Neural crest cell (in vitro differentiated cells): ENCODE measurements at regions not wholly inside any gene's neighbourhood (a gene's known extent, or its start where the extent isn't known, plus 50 kb on each side); places are given as distances from the start of the nearest gene placed in this dataset.

Experiments
- DNase-seq: peaks from one replicate; pipeline ENCODE4 v3.0.0; 2021; ENCODE audit warnings: low read depth, mixed read lengths, low spot score
- H3K27ac Mint-ChIP-seq: one replicate; pipeline ENCODE4 v1.8.0; 2021; ENCODE audit warnings: mild to moderate bottlenecking, mixed read lengths; ENCODE audit not compliant: unreplicated experiment
- H3K27me3 Mint-ChIP-seq: 2 replicates; pipeline ENCODE4 v1.8.0; 2021; ENCODE audit warnings: low read depth, mild to moderate bottlenecking, mixed read lengths
- H3K36me3 Mint-ChIP-seq: 2 replicates; pipeline ENCODE4 v1.8.0; 2021; ENCODE audit warnings: low read depth, mild to moderate bottlenecking, mixed read lengths
- H3K4me1 Mint-ChIP-seq: 2 replicates; pipeline ENCODE4 v1.8.0; 2021; ENCODE audit warnings: mixed read lengths
- H3K4me3 Mint-ChIP-seq: one replicate; pipeline ENCODE4 v1.8.0; 2021; ENCODE audit warnings: mild to moderate bottlenecking, mixed read lengths
- H3K9me3 Mint-ChIP-seq: 2 replicates; pipeline ENCODE4 v1.8.0; 2021; ENCODE audit warnings: mixed read lengths
- TF ChIP-seq, protein P1 (sequence below): fragments of 200-600 bp; sonication (generic); conservative IDR thresholded peaks from 2 replicates; pipeline ENCODE4 v1.5.0; 2021; ENCODE audit warnings: antibody characterized with exemption, mild to moderate bottlenecking

DNA sequence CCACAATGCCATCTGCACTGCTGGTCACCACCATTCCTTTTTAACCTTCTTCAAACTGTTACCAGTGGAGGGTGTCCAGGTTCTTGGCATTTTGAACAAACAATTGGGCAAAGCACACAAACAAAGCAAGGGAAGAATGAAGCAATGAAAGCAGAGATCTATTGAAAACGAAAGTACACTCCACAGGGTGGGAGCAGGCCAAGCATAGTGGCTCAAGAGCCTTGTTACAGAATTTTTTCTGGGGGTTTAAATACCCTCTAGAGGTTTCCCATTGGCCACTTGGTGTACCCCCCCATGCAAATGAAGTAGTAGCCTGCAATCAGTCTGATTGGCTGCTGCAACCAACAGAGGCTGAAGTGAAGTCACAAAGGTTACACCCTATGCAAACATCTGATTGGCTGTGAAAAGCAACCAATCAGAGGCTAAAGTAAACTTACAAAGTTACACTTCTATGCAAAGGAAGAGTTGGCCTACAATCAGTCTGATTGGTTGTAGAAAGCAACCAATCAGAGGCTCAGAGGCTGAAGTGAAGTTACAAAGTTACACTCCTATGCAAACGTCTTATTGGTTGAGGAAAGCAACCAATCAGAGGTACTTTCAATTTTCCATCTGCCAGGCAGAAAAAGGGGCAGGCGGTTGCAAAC lies 103.2 kb upstream of the WAC start:
- Mint-ChIP-seq H3K4me1 (peaks cover 3% of the 10 kb centered on the region), H3K36me3 (no peaks in the 10 kb centered on the region), H3K27me3 (no peaks in the 10 kb centered on the region), H3K4me3 (no peak overlapping the region), H3K27ac (no peak overlapping the region), H3K9me3 (no peaks in the 10 kb centered on the region)
- DNase-seq, result no peak
- TF ChIP-seq, protein P1, sequence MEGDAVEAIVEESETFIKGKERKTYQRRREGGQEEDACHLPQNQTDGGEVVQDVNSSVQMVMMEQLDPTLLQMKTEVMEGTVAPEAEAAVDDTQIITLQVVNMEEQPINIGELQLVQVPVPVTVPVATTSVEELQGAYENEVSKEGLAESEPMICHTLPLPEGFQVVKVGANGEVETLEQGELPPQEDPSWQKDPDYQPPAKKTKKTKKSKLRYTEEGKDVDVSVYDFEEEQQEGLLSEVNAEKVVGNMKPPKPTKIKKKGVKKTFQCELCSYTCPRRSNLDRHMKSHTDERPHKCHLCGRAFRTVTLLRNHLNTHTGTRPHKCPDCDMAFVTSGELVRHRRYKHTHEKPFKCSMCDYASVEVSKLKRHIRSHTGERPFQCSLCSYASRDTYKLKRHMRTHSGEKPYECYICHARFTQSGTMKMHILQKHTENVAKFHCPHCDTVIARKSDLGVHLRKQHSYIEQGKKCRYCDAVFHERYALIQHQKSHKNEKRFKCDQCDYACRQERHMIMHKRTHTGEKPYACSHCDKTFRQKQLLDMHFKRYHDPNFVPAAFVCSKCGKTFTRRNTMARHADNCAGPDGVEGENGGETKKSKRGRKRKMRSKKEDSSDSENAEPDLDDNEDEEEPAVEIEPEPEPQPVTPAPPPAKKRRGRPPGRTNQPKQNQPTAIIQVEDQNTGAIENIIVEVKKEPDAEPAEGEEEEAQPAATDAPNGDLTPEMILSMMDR, result no peak

DNA sequence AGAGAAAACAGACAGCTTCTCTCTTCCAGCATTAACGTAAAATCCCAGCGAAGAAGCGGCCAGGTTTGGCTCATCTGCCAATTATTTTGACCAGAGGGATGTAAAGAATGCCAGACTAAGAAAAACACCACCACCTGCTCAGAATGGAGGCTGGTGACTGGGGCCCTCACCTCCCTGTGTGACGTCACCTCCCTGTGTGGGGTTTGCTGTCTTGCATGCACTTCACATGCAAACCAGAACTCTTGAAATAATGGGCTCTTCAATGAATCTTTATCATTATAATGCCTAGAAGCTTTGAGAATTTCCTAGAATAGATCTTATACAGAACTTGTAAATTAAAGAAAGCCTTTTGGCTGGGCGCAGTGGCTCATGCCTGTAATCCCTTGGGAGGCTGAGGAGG lies 101.8 kb upstream of the WAC start:
- Mint-ChIP-seq H3K4me3 (no peak overlapping the region), H3K27me3 (no peaks in the 10 kb centered on the region), H3K9me3 (no peaks in the 10 kb centered on the region), H3K36me3 (no peaks in the 10 kb centered on the region), H3K27ac (no peak overlapping the region), H3K4me1 (peaks cover 3% of the 10 kb centered on the region)
- no peak for DNase-seq
- TF ChIP-seq, protein P1, result no peak

DNA sequence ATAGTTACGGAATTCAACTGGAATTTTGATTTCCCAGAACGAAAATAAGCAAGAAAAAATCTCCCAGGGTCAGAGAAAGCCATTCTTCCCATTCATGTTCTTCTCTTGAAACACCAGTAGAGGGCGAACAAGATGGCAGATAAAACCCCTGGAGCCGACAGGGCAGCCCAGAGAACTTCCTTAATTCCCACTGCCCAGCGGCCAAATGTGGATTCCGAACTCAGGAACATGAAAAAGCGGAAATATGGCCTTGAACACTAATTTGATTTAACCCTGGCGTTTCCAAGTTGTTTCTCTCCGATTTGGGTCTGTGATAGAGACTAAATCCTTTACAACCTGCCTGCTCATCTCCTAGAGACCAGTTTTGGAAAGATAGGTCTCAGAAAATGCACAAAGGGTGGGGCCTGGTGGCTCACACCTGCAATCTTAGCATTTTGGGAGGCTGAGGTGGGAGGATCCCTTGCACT lies 100.7 kb upstream of the WAC start:
- no peak overlapping the region for H3K4me3 Mint-ChIP-seq
- peaks cover 3% of the 10 kb centered on the region for H3K4me1 Mint-ChIP-seq
- DNase-seq, result peak; percentile 28
- no peak overlapping the region for H3K27ac Mint-ChIP-seq
- no peaks in the 10 kb centered on the region for H3K9me3 Mint-ChIP-seq
- no peaks in the 10 kb centered on the region for H3K36me3 Mint-ChIP-seq
- TF ChIP-seq, protein P1, result peak; percentile 91
- H3K27me3 Mint-ChIP-seq, result no peaks in the 10 kb centered on the region

DNA sequence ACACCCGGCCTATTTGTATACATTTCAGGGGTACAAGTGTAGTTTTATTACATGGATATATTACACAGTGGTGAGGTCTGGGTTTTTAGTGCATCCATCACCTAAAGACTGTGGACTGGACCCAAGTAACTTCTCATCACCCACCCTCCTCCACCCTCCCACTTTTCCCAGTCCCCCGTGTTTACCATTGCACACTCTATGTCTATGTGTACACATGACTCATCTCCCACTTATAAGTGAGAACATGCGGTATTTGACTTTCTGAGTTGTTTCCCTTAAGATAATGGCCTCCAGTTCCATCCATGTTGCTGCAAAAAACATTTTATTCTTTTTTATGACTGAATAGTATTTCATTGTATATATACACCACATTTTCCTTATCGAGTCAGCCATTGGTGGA lies 98.9 kb upstream of the WAC start:
- Mint-ChIP-seq H3K9me3 (no peaks in the 10 kb centered on the region), H3K27me3 (no peaks in the 10 kb centered on the region), H3K36me3 (no peaks in the 10 kb centered on the region), H3K4me3 (no peak overlapping the region), H3K4me1 (peaks cover 3% of the 10 kb centered on the region), H3K27ac (no peak overlapping the region)
- TF ChIP-seq, protein P1, result no peak
- DNase-seq, result no peak

DNA sequence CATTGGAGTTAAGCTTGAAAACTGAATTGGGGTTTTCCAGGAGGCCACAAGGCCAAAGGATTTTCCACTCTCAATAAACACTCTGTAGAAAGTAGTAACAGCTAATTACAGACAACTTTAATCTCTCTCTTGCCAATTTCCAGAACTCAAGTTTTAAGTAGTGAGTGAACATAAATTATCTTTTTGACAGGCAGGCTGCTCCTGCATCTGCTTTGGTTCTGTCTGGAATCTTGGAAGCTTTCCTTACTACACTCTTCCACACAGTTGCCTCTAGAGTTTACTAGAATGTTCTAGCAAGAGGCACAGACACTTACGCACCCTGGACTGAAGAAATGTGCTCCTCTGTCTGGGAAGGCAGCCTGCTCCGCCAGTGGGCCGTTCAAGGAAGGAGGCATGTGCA lies 90.5 kb upstream of the WAC start:
- Mint-ChIP-seq H3K27me3 (no peaks in the 10 kb centered on the region), H3K9me3 (no peaks in the 10 kb centered on the region), H3K4me3 (no peak overlapping the region), H3K36me3 (no peaks in the 10 kb centered on the region), H3K27ac (no peak overlapping the region), H3K4me1 (no peaks in the 10 kb centered on the region)
- TF ChIP-seq, protein P1, result no peak
- no peak for DNase-seq
